Thoracic aorta (tissue), 2 donors: ENCODE measurements at regions not wholly inside any gene's neighbourhood (a gene's known extent, or its start where the extent isn't known, plus 50 kb on each side); places are given as distances from the start of the nearest gene placed in this dataset.

Experiments
- ATAC-seq: fragments of 150-250 bp; one replicate; pipeline ENCODE4 v1.8.0; 2017; ENCODE audit warnings: low read depth; ENCODE audit not compliant: insufficient number of reproducible peaks, low FRiP score
- DNase-seq: peaks from one replicate; pipeline ENCODE4 v3.0.0-alpha.2; 2020; ENCODE audit warnings: low spot score
- H3K27ac ChIP-seq, 2 donors: fragments of 200-600 bp; sonication (generic); 1 replicate in 1 of 2; 2 replicates in 1 of 2; pipeline ENCODE4 v1.5.1; 2016; ENCODE audit warnings: mild to moderate bottlenecking in 2 of 2, moderate library complexity in 2 of 2
- H3K27me3 ChIP-seq: fragments of 200-600 bp; sonication (generic); replicated peaks from 2 replicates; pipeline ENCODE4 v1.6.0; 2016; ENCODE audit warnings: mild to moderate bottlenecking; ENCODE audit not compliant: insufficient read depth
- H3K36me3 ChIP-seq: fragments of 200-600 bp; sonication (generic); one replicate; pipeline ENCODE4 v1.5.1; 2016
- H3K4me1 ChIP-seq, 2 donors: fragments of 200-600 bp; sonication (generic); 1 replicate in 1 of 2; 2 replicates in 1 of 2; pipeline versions ENCODE4 v1.5.1 to v1.6.0; 2016; ENCODE audit warnings: low read depth in 2 of 2, mild to moderate bottlenecking in 1 of 2; ENCODE audit not compliant: control insufficient read depth in 1 of 2
- H3K4me3 ChIP-seq: fragments of 200-600 bp; sonication (generic); 2 replicates; pipeline ENCODE4 v1.5.1; 2016; ENCODE audit warnings: mild to moderate bottlenecking
- H3K9me3 ChIP-seq: fragments of 200-600 bp; sonication (generic); 2 replicates; pipeline ENCODE4 v1.5.1; 2016
- TF ChIP-seq, protein P1 (sequence below): fragments of 200-600 bp; sonication (generic); IDR thresholded peaks from one replicate; pipeline ENCODE4 v1.5.1; 2019; ENCODE audit warnings: antibody characterized with exemption

DNA sequence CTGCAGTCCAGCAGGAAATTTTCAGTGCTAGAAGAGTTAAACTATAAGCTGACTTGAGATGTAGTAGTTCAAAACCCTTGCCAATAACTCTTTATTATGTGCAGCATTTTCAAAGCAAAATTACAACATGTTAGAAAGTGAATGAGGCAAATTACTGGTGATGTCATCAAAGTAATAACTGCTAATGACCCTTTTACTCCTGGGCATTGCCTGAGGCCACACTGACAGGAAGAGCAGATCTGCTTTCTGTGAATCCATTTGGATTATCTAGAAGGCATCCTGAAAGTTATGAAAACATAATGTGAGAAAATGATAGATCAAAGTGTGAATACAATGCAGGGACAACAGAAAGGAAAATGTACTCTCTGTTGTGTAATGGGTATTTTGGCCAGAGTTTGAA lies 139.6 kb upstream of the TRIB2 start:
- no peak overlapping the region for H3K27ac ChIP-seq
- ATAC-seq, result no peak
- H3K27me3 ChIP-seq, result no peaks in the 10 kb centered on the region
- H3K9me3 ChIP-seq, result no peaks in the 10 kb centered on the region
- no peak overlapping the region for H3K4me3 ChIP-seq
- DNase-seq, result no peak
- H3K36me3 ChIP-seq, result no peaks in the 10 kb centered on the region
- H3K4me1 ChIP-seq, result no peaks in the 10 kb centered on the region
- TF ChIP-seq, protein P1, sequence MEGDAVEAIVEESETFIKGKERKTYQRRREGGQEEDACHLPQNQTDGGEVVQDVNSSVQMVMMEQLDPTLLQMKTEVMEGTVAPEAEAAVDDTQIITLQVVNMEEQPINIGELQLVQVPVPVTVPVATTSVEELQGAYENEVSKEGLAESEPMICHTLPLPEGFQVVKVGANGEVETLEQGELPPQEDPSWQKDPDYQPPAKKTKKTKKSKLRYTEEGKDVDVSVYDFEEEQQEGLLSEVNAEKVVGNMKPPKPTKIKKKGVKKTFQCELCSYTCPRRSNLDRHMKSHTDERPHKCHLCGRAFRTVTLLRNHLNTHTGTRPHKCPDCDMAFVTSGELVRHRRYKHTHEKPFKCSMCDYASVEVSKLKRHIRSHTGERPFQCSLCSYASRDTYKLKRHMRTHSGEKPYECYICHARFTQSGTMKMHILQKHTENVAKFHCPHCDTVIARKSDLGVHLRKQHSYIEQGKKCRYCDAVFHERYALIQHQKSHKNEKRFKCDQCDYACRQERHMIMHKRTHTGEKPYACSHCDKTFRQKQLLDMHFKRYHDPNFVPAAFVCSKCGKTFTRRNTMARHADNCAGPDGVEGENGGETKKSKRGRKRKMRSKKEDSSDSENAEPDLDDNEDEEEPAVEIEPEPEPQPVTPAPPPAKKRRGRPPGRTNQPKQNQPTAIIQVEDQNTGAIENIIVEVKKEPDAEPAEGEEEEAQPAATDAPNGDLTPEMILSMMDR, result no peak

- Histone ChIP-seq H3K4me1 (no peaks in the 10 kb centered on the region), H3K4me3 (no peak overlapping the region), H3K27me3 (no peaks in the 10 kb centered on the region), H3K36me3 (no peaks in the 10 kb centered on the region), H3K27ac (no peak overlapping the region), H3K9me3 (no peaks in the 10 kb centered on the region)
- TF ChIP-seq, protein P1, result no peak
- ATAC-seq, result no peak
- no peak for DNase-seq
Observed at GRCh38 chr2:12577567-12578253, 139.0 kb upstream of the TRIB2 start.

- Histone ChIP-seq H3K4me1 (no peaks in the 10 kb centered on the region), H3K36me3 (no peaks in the 10 kb centered on the region), H3K27me3 (no peaks in the 10 kb centered on the region), H3K4me3 (no peak overlapping the region), H3K27ac (no peak overlapping the region), H3K9me3 (no peaks in the 10 kb centered on the region)
- no peak for ATAC-seq
- TF ChIP-seq, protein P1, result no peak
- DNase-seq, result no peak
Observed at GRCh38 chr2:12579018-12579417, 137.7 kb upstream of the TRIB2 start.

- Histone ChIP-seq H3K27ac (no peak overlapping the region), H3K27me3 (no peaks in the 10 kb centered on the region), H3K9me3 (no peaks in the 10 kb centered on the region), H3K4me1 (no peaks in the 10 kb centered on the region), H3K36me3 (no peaks in the 10 kb centered on the region), H3K4me3 (no peak overlapping the region)
- DNase-seq, result no peak
- no peak for ATAC-seq
- TF ChIP-seq, protein P1, result no peak
Observed at GRCh38 chr2:12584338-12584737, 132.4 kb upstream of the TRIB2 start.

DNA sequence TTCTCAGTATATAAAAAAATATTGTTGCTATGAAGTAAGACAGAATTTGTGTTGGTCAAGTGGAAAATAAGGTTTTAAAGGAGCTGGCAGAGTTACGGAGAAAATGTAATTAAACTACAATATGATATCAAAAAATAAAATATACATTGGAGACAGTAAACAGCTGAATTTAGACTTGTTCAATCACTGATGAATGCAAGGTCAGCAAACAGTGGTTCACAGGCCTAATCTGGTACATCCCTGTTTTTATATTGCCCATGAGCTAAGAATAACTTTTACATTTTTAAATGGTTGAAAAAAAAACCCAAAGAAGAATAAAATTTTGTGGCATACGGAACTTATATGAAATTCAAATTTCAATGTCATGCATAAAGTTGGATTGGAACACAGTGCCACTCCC lies 131.0 kb upstream of the TRIB2 start:
- DNase-seq (no peak), ATAC-seq (no peak)
- Histone ChIP-seq H3K4me1 (no peaks in the 10 kb centered on the region), H3K27me3 (no peaks in the 10 kb centered on the region), H3K4me3 (no peak overlapping the region), H3K36me3 (no peaks in the 10 kb centered on the region), H3K9me3 (no peaks in the 10 kb centered on the region), H3K27ac (no peak overlapping the region)
- TF ChIP-seq, protein P1, result no peak
